Gastroesophageal sphincter (tissue), 3 donors: ENCODE measurements at regions not wholly inside any gene's neighbourhood (a gene's known extent, or its start where the extent isn't known, plus 50 kb on each side); places are given as distances from the start of the nearest gene placed in this dataset.

Experiments used
- CTCF ChIP-seq, 4 experiments: fragments of 200-600 bp in 2 of 4; fragments of 450-650 bp in 2 of 4; sonication (generic) in 1 of 4; IDR thresholded peaks; one replicate each; pipeline ENCODE4 v1.5.1; 2017 to 2019; ENCODE audit warnings: antibody characterized with exemption in 4 of 4, mild to moderate bottlenecking in 2 of 4, moderate library complexity in 2 of 4
- EP300 ChIP-seq: sonication (generic); formaldehyde crosslinking; IDR thresholded peaks from one replicate; pipeline ENCODE4 v1.6.1; 2017; ENCODE audit warnings: antibody characterized with exemption, mild to moderate bottlenecking
- POLR2A ChIP-seq, 2 donors: fragments of 450-650 bp; IDR thresholded peaks; one replicate each; pipeline ENCODE4 v1.6.1; 2017; ENCODE audit warnings: antibody characterized with exemption in 2 of 2, mild to moderate bottlenecking in 2 of 2, moderate library complexity in 1 of 2
- POLR2AphosphoS5 ChIP-seq: sonication (generic); formaldehyde crosslinking; IDR thresholded peaks from one replicate; pipeline ENCODE4 v1.6.1; 2017; ENCODE audit warnings: antibody characterized with exemption

GRCh38 chr14:58946431-58946830 lies 242.0 kb upstream of the DAAM1 start:
- TF ChIP-seq CTCF (IDR thresholded peaks at IDR 0.05) (no peak), POLR2A (IDR thresholded peaks at IDR 0.05) (no peak), EP300 (no peak), POLR2AphosphoS5 (no peak)
